Keratinocyte (primary cell): ENCODE measurements at regions not wholly inside any gene's neighbourhood (a gene's known extent, or its start where the extent isn't known, plus 50 kb on each side); places are given as distances from the start of the nearest gene placed in this dataset.

ENCODE experiments used
- DNase-seq: peaks from one replicate; pipeline ENCODE4 v3.0.0-alpha.2; 2011; ENCODE audit warnings: low read depth, missing footprints, low spot score
- FAIRE-seq: peaks from 2 replicates; lab custom pipeline; 2011; peaks lifted over from hg19 to GRCh38; lab: Jason Lieb, UNC
- H2AFZ ChIP-seq: 2 replicates; pipeline ENCODE4 v1.6.0; 2012; ENCODE audit warnings: low read length, control low read depth, inconsistent platforms; ENCODE audit not compliant: control insufficient read depth
- H3K27ac ChIP-seq: 2 replicates; pipeline ENCODE4 v1.5.1; 2011; ENCODE audit warnings: low read length; ENCODE audit not compliant: control insufficient read depth, insufficient read depth
- H3K27me3 ChIP-seq: 3 replicates; pipeline ENCODE4 v1.6.0; 2011; ENCODE audit warnings: low read length; ENCODE audit not compliant: control insufficient read depth, insufficient read depth; ENCODE audit errors: extremely low read depth
- H3K36me3 ChIP-seq, 2 experiments: 2 replicates in 1 of 2; 3 replicates in 1 of 2; pipeline ENCODE4 v1.5.1; 2011; ENCODE audit warnings: low read length in 2 of 2, mild to moderate bottlenecking in 1 of 2; ENCODE audit not compliant: control insufficient read depth in 2 of 2, insufficient read depth in 2 of 2; ENCODE audit errors: extremely low read depth in 1 of 2
- H3K4me1 ChIP-seq: 3 replicates; pipeline ENCODE4 v1.5.1; 2011; ENCODE audit warnings: low read length; ENCODE audit not compliant: control insufficient read depth, insufficient read depth; ENCODE audit errors: extremely low read depth
- H3K4me2 ChIP-seq: 3 replicates; pipeline ENCODE4 v1.6.0; 2011; ENCODE audit warnings: low read depth, low read length; ENCODE audit not compliant: control insufficient read depth, insufficient read depth; ENCODE audit errors: extremely low read depth
- H3K4me3 ChIP-seq, 3 experiments: fragments of 200-600 bp in 1 of 3; sonication (generic) in 1 of 3; 2 replicates in 2 of 3; 3 replicates in 1 of 3; pipeline ENCODE4 v1.5.1; 2011 to 2016; ENCODE audit warnings: low read length in 3 of 3, mild to moderate bottlenecking in 3 of 3, control low read depth in 2 of 3, inconsistent platforms in 1 of 3, low read depth in 1 of 3, mixed read lengths in 1 of 3, mixed run types in 1 of 3, moderate library complexity in 1 of 3; ENCODE audit not compliant: control insufficient read depth in 2 of 3, insufficient read depth in 2 of 3; ENCODE audit errors: extremely low read depth in 1 of 3
- H3K79me2 ChIP-seq: 2 replicates; pipeline ENCODE4 v1.6.0; 2012; ENCODE audit warnings: low read length; ENCODE audit not compliant: control insufficient read depth, insufficient read depth
- H3K9ac ChIP-seq: 3 replicates; pipeline ENCODE4 v1.6.0; 2011; ENCODE audit warnings: low read length; ENCODE audit not compliant: control insufficient read depth, insufficient read depth; ENCODE audit errors: extremely low read depth
- H3K9me1 ChIP-seq: 3 replicates; pipeline ENCODE4 v1.6.0; 2011; ENCODE audit warnings: low read length; ENCODE audit not compliant: control insufficient read depth, insufficient read depth; ENCODE audit errors: extremely low read depth
- H3K9me3 ChIP-seq: 2 replicates; pipeline ENCODE4 v1.5.1; 2012; ENCODE audit warnings: low read depth, low read length; ENCODE audit not compliant: control insufficient read depth
- H4K20me1 ChIP-seq: 3 replicates; pipeline ENCODE4 v1.6.0; 2011; ENCODE audit warnings: low read length; ENCODE audit not compliant: control insufficient read depth, insufficient read depth; ENCODE audit errors: extremely low read depth
- EZH2 ChIP-seq: IDR thresholded peaks from one replicate; pipeline ENCODE4 v1.6.1; 2012; ENCODE audit warnings: inconsistent platforms, mild to moderate bottlenecking, low read length, moderate library complexity
- dilution Hi-C: fragments of 300-500 bp; cut with MboI; formaldehyde crosslinking; loops from one replicate; pipeline ENCODE4 v1.7.0; 2020; ENCODE audit warnings: low sequenced_read_pairs; ENCODE audit not compliant: extremely low pct_ligation_motif_present
- TF ChIP-seq, protein P1 (sequence below), 3 experiments: IDR thresholded peaks in 1 of 3; conservative IDR thresholded peaks in 1 of 3; optimal IDR thresholded peaks in 1 of 3; 2 replicates in 2 of 3; 3 replicates in 1 of 3; pipeline versions ENCODE3 to v1.5.1; 2011; ENCODE audit warnings: low read length in 3 of 3, mild to moderate bottlenecking in 3 of 3, moderate library complexity in 2 of 3, control low read depth in 1 of 3, inconsistent platforms in 1 of 3; ENCODE audit not compliant: insufficient read depth in 2 of 3; ENCODE audit errors: extremely low read depth in 1 of 3

DNA sequence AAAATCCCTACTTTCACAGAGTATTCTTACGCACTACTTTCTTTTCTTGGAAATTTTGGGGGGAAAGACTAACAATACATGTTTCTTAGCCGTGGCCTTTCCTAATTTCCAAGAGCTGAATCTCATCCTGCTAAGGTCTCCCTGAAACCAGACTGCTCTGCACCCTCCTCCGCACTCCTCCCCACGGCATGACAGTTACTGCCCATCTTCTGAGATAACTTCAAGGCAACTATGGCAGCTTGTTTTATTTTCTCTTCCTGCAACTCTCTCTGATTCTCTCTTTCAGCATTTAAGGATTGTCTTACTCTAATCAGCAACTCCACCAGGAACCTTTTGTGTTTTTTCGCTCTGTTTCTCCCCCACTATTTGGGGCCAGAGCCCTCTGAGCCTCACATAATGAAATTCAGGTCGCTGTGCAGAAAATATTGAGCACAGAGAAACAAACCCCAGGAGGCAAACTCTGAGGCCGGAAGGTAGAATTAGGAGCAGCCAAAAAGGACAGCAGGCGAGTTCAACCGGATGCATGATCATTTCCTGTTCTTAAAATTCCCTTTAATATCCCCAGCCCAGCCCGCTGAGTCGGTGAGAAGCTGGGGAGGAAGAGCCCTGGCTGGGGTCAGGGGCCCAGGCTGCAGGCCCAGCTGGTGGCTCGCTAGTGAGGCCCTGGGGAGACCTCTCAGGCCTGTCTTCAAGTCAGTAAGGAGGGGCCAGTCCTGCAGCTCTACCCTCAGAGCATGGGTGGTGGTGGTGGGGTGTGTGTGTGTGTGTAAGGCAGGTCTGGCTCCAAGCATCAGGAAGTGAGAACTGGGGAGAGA lies 213.6 kb upstream of the S1PR3 start:
- H3K27ac ChIP-seq: peak overlapping the region; percentile 82
- H3K36me3 ChIP-seq: no peaks in the 10 kb centered on the region
- H3K9ac ChIP-seq: no peak overlapping the region
- no peaks in the 10 kb centered on the region for H3K27me3 ChIP-seq
- no peak for DNase-seq
- H4K20me1 ChIP-seq: no peaks in the 10 kb centered on the region
- H3K9me3 ChIP-seq: no peaks in the 10 kb centered on the region
- H3K79me2 ChIP-seq: no peaks in the 10 kb centered on the region
- H3K4me1 ChIP-seq: peaks cover 53% of the 10 kb centered on the region
- no peak for FAIRE-seq
- no peak overlapping the region for H3K4me2 ChIP-seq
- no peak overlapping the region for H3K4me3 ChIP-seq
- dilution Hi-C loops: no loop called here
- TF ChIP-seq, protein P1, sequence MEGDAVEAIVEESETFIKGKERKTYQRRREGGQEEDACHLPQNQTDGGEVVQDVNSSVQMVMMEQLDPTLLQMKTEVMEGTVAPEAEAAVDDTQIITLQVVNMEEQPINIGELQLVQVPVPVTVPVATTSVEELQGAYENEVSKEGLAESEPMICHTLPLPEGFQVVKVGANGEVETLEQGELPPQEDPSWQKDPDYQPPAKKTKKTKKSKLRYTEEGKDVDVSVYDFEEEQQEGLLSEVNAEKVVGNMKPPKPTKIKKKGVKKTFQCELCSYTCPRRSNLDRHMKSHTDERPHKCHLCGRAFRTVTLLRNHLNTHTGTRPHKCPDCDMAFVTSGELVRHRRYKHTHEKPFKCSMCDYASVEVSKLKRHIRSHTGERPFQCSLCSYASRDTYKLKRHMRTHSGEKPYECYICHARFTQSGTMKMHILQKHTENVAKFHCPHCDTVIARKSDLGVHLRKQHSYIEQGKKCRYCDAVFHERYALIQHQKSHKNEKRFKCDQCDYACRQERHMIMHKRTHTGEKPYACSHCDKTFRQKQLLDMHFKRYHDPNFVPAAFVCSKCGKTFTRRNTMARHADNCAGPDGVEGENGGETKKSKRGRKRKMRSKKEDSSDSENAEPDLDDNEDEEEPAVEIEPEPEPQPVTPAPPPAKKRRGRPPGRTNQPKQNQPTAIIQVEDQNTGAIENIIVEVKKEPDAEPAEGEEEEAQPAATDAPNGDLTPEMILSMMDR (optimal IDR thresholded peaks at IDR 0.05 in 1 of 3, IDR thresholded peaks at IDR 0.05 in 1 of 3, conservative IDR thresholded peaks at IDR 0.05 in 1 of 3; ENCODE audit: extremely low read depth in 1 of 3, insufficient read depth in 2 of 3, low read length in 3 of 3): no peak
- no peak for TF ChIP-seq EZH2
- no peaks in the 10 kb centered on the region for H3K9me1 ChIP-seq
- H2AFZ ChIP-seq: no peak overlapping the region

DNA sequence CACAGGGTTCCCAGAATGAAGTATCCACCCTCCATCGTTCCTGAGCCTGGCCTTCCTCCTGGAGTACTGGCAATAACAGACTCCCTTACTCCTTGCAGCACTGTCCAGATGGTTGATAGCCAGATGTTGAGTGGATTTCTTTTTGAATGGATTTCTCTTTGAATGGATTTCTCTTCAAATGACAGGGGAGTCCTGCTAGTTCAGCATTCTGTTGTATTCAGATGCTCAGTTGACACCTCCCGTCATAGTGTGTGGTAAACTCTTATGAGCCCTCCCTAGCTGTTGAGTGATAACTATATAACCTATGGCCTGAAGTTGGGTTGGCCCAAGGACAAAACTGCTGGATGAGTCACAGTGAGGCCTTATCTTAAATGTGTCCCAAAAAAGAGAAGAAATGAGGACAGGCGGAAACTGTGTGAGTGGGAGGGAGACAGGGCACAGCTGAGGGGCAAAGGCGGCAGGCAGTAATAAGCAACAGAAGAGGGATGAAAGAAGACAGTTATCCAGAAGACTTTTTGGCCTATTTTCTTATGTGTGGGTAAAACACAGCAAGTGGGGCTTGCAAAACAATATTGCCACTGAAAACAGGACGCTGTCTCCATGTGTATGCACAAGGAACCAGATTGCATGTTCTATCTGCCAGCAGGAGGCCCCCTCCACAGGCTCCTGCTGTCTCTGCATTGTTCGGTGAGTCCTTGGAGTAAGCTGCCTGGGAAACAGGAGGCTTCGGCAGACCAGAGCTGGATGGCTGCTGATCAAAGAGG lies 209.5 kb upstream of the S1PR3 start:
- Histone ChIP-seq H3K4me3 (no peak overlapping the region), H4K20me1 (no peaks in the 10 kb centered on the region), H2AFZ (no peak overlapping the region), H3K4me1 (peaks cover 23% of the 10 kb centered on the region), H3K9me3 (no peaks in the 10 kb centered on the region), H3K27ac (no peak overlapping the region), H3K79me2 (no peaks in the 10 kb centered on the region), H3K9ac (no peak overlapping the region), H3K27me3 (no peaks in the 10 kb centered on the region), H3K4me2 (no peak overlapping the region), H3K9me1 (no peaks in the 10 kb centered on the region), H3K36me3 (no peaks in the 10 kb centered on the region)
- FAIRE-seq (no peak), DNase-seq (no peak)
- TF ChIP-seq, protein P1 (optimal IDR thresholded peaks at IDR 0.05 in 1 of 3, IDR thresholded peaks at IDR 0.05 in 1 of 3, conservative IDR thresholded peaks at IDR 0.05 in 1 of 3; ENCODE audit: extremely low read depth in 1 of 3, insufficient read depth in 2 of 3, low read length in 3 of 3): peak in 1 of 3 experiments; percentile 9
- no peak for TF ChIP-seq EZH2
- dilution Hi-C loops: no loop called here
